Activated CD8-positive, alpha-beta memory T cell treated with anti-CD3 and anti-CD28 coated beads for 48 hours (primary cell): ENCODE measurements at regions not wholly inside any gene's neighbourhood (a gene's known extent, or its start where the extent isn't known, plus 50 kb on each side); places are given as distances from the start of the nearest gene placed in this dataset.
"Not testable (repeated sequence)": the region's sequence is repeated elsewhere in the genome, so short reads cannot be mapped to it uniquely, and the experiment has no call there.

Source experiments
- DNase-seq, 3 experiments: peaks; one replicate each; pipeline ENCODE4 v3.0.0-alpha.2; 2020; ENCODE audit warnings: low read depth in 2 of 3, low spot score in 2 of 3

DNA sequence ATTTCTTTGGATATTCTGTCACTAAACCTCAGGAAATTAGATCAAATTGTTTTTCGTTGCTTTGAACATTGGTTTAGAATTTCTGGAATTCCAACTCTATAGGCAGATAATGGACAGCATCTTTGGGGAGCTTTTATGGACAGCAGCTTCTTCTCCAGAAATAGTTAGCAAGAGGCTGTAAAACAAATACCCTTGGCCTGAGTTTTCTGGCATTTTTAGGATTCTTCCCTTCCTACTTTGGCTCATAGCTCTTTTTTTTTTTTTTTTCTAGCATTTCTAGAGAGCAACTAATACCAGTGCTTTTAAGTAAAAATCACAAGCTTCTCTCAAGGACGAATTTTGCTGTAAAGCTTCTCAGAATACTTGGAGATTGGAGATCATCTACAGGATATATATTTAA lies 169.8 kb upstream of the SPRY2 start:
- no peak for DNase-seq

DNA sequence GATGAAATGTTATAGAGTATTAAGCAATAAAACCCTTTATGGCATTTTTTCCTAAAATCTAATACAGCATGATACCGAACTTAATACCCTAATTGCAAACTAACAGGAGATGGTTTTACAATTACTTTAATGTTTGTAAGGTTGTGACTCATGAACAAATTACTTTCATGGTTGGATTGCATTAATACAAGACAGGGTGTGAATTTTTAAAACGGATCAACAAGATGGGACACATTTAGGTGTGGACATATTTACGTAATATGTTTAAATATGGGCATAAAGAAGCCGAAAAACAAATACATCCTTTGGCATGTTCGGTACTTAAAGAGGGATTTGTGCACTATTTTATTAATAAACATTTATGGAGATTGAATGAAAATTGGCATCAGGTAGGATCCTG lies 168.3 kb upstream of the SPRY2 start:
- DNase-seq = no peak

DNA sequence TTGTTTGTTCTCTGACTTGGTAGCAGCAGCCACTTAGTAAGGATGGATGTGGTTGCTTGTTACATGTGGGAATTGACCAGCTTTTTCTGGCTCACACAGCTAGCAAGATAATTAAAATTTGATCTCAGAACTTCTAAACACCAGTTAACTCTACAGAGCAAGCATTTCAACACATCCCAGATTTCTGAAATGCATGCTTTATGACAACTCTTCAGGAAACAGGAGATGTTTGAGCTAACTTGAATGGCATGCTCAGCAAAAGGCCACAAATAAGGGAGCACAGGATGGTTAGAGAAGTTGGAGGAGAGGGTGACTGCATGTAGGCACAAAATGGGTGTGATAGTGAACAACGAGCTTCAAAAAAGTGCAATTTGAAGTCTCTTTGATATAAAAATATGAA lies 167.1 kb upstream of the SPRY2 start:
- DNase-seq = no peak

DNA sequence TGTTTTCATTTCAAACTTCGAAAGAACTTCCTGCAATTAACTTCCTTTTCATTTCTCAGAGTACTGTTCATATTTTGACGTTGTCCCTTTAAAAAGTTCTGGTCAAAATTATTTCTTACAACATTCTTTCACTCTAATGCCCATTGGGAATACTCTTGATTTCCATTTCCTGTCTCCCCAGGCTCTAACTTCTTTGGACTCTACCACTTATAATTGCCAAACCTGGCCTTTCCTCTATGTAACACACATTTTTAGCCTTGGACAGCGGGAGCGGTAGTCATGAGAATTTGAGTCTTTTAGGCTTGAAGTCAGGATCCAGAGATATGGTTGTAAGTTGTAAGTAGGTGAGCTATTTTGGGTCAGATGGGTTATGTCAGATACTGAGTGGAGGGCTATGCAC lies 163.5 kb upstream of the SPRY2 start:
- no peak for DNase-seq

DNA sequence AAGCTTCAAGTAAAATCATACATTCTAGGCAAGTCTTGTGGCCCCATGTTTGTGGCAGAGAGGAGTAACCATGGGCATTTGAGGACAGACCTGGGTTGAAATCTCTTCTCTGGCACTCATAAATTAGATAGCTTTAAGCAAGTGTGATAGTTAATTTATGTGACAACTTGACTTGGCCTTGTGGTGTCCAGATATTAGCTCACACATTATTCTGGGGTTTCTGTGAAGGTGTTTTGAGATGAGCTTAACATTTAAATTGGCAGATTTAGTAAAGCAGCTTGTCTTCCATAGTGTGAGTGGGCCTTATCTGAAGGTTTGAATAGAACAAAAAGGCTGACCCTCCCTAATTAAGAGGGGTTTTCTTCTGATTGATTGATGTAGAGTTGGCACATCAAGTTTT lies 161.4 kb upstream of the SPRY2 start:
- DNase-seq = no peak

DNA sequence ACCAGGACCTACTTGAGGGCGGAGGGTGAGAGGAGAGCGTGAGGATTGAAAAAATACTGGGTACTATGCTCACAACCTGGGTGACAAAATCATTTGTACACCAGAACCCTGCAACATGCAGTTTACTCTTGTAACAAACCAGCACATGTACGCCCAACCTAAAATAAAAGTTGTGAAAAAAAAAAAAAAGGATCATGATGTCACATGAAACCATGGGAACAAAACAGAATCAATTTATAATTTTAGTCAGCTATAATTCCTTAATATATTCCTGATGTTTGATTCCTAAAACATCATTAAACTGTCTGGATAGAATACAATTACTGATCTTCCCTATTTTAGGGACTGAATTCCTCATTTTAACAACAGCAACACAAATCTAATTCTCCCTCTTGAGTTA lies 160.6 kb upstream of the SPRY2 start:
- no peak for DNase-seq

DNA sequence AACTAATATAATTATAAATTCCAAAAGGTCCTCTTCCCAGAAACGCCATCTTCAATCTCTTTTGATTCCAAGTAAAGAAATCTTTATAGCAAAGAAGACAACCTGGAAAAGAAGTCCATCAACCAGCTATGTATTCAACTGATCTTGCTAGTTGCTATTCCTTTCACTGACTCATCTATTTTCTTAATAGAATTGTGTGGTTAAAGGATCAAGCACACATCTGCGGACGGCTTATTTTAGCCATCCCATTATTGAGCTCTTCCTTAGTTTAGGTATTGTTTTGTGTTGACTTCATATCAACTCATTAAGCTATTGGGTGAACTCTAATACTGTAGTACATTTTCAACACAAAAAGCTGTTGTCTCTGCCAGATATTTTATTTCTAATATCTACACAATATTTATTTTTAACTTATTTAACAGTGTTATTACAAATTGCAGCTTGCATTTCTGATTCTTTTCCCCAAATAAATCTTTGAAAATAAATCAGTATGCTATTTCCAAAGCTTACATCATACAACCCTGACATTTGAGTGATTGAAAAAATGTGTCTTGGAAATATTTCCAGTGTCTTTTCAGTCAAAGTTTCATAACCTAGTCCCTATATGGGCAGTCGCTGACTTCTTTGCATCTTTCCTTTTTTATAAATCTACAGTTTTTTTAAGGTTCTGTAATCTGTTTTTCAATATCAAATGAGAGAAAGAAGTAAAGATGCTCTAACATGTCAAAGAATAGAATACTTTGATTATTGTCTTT lies 158.8 kb upstream of the SPRY2 start:
- DNase-seq = no peak

DNA sequence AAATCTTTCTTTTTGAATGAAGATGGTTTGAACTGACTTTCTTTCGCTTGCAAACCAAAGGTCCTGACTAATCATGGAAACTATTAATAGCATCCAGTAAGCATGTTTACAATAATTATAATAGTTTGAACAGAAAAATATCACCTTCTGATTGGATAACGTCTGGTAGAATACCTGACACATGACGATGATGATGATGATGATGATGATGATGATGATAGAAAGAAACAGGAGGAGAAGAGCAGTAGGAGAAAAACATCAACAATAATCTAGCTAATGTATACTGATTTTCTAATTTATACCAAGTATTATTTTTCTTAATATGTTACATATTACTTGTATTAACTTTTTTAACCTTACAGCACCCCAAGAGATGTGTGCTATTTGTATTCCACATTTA lies 157.5 kb upstream of the SPRY2 start:
- no peak for DNase-seq

DNA sequence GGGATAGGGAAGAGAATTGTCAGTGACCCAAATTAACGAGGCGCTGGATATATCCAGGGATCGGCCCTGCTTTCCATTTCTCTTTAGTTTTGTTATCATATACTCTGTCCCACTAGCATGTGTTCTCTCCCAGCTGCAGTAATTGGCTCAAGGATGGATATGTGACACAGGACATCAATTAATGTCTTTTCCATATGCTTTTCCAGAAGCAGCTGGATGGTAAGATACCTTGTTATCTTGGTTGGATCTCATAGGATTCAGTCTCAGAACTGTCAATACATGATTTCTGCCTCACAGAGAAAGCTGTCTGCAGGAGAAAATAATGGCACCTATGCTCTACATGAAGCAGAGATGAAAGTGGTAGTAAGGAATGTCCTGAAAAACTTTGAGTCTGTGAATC lies 157.1 kb upstream of the SPRY2 start:
- no peak for DNase-seq

DNA sequence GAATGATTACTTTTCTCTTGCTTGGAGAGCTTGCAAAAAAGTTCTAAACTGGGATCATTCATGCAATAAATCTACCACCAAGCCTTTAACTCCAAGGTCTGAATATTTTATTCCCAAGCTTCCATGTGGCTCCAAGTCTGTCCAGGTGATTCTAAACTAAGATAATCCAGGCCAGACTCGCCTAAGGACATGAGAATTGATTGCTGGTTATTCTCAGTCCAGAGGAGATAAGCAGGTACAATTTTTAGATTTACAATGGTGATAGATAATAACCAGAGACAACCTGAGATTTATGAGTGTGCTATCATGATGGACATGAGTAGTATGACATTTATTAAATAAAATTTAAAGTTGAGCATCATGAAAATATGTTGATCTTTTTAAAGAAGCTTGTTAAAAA lies 156.5 kb upstream of the SPRY2 start:
- DNase-seq = no peak

DNA sequence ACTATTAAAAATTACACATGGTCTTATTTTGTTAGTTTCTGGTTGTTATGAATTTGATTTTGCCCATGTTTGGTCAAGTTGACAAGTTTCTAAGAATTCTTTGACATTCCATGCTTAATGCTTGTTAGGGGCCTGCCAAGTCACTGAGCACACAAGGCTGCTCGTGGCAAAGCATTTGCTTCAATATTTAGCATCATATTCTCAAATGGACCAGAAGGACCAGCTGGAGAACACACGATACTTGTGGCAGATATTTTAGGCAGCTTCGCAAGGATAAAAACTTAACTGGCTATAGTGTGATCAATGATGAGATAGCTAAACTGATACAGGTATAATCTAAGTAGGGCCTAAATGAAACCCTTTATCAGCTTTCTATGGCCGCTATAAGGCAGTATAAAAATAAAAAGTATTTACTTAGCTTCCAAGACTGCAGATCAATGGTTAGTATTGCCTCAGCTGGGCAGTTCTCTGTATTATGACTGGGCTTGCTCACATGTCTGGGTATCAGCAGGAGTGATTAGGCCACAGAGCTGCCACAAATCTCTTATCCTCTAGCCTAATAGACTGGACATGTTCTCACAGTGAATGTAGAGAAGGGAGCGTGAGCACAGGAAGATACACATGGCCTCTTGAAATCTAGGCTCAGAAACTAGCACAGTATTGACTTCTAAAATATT lies 155.9 kb upstream of the SPRY2 start:
- no peak for DNase-seq

DNA sequence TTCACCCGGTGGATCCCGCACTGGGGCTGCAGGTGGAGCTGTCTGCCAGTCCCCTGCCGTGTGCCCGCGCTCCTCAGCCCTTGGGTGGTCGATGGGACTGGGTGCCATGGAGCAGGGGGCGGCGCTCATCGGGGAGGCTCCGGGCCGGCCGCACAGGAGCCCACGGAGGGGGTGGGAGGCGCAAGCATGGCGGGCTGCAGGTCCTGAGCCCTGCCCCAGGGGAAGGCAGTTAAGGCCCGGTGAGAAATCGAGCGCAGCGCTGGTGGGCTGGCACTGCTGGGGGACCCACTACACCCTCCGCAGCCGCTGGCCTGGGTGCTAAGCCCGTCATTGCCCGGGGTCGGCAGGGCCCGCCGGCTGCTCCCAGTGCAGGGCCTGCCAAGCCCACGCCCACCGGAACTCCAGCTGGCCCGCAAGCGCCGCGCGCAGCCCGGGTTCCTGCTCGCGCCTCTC lies 149.6 kb upstream of the SPRY2 start:
- DNase-seq = not testable (repeated sequence)

DNA sequence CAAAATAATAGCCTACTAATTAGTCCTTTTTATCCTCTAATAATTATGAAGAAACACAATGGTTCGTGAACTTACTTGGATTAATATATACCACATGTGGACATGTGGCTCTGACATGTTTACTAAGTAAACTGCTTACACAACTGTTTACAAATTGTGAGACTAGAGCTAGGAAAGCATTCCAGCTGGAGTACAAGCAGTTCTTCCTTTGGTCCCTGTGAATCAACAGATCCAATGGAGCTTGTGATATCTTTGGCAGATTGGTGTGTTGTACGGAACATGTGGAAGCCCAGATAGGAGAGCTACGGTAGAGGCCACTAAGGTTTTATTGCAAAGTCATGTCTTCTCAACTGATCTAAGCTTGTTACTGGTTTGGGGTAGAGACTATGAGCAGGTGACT lies 145.5 kb upstream of the SPRY2 start:
- no peak for DNase-seq

DNA sequence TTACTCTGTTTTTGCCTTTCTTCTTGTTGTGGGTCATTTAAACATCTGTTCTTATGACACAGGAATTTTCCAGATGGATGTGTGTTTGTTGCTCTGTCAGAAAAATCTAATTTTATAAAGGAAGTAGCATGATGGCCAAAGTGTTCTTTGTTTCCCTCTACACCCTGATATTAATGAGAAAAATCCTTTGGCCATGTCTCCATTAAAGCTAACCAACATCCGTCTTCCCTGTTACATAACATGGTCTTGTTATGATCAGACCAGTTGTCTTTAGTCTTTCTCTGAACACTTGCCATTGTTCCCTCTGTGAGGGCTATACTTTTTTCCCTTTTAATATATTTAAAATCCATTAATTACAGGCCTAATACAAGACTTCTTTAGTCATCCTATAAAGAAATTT lies 142.2 kb upstream of the SPRY2 start:
- DNase-seq = no peak

DNA sequence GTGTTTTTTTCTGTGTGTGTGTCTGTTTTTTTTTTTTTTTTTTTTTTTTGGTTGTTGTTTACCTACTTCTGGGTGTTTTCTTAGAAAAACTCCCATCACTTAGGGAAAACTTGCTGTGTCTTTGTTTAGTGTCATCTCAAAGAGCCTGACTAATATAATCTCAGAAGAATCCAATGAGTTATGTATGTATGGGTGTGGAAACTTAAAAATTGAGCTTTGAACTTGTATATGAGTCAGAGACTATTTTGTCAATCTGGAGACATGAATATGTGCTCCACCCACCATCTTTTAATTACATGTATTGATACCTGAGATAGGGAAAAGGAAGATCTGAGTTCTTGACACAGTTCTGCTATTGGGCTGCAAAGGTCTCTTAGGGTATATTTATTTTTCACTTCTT lies 140.7 kb upstream of the SPRY2 start:
- DNase-seq = no peak

DNA sequence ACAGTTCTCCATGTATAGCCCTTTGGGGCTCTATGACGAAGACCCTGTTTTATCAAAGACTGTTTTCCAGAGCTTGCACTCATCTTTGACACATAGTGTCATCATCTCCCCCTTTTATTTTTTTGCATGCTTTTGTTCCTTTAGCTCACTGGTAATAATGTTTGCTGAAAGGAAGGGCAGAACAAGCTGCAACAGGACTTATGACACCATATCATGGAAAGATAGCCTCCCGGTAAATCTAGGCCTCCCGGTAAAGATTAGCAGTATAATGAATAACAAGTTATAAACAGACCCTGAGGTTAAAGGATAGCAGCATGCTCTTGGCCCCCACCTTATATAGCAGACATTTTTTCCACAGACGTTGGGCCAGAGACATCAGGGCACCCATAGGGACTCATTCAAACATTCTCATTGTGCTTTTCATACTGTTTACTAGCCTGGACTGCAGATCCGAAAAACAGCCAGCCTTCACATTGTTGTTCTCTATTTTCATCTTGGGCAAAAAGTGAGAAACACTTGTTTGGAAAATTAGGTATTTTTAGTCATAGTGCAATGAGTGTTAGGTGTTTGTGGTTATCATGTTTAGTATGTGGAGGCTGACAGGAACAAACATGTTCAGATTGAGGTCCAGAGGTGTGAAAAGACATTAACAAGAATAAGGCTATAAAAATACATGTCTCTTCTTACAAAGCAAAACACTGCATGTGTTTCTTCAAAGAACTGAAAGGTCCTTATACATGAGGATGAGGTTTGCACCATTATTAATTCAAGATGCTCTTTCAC lies 136.9 kb upstream of the SPRY2 start:
- DNase-seq = no peak

DNA sequence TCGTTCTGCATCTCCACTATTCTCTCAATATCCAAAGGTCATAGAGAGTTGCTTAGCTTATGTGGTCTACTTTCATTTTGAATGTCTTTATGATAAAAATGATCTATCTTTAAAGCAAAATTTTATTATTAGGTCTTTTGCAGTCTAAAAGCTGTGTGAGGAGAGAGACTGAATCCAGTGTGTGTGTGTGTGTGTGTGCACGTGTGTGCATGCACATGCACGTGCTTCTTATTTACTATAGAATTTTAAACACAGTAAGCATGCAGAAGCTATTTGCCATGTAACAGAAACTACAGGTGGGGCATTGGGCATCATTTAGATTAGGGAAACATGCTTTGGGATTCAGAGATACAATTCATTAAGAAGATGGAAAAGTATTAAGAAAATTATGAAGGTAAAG lies 136.0 kb upstream of the SPRY2 start:
- DNase-seq = no peak

DNA sequence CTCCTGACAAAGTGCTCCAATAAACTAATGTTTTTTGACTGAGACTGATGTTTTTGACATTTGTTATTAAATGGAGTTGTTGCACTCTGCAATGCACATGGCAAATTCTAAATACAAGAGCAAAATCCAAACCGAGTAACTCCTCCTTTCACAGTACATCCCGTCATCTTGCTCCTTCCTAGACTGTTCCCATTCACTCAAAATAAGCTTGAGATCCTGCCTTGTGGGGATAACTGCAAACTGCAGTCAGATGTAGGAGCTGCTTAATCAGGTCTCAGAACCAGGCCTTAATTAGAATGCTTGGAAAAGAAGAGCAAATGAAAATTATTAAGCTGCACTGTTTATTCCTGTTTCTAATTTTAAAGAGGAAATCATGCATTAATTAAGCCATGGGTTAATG lies 134.8 kb upstream of the SPRY2 start:
- DNase-seq = no peak

DNA sequence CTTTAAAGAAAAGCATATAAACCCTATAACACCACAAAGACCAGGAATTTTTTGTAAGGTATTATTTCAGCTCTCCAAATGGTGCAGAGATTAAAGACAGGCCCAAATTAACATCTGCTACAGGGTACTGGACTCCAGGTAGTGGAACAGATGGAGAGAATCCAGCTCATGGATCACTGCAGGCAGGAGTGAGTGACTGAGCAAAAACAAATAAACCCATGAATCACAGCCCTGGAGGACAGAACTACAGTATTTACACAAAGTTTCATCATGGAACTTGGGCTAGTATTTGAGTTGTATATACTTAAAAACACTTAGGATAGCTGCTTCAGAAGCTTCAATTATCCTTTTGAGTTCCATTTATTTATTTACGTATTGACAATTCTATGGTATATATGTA lies 132.8 kb upstream of the SPRY2 start:
- no peak for DNase-seq

DNA sequence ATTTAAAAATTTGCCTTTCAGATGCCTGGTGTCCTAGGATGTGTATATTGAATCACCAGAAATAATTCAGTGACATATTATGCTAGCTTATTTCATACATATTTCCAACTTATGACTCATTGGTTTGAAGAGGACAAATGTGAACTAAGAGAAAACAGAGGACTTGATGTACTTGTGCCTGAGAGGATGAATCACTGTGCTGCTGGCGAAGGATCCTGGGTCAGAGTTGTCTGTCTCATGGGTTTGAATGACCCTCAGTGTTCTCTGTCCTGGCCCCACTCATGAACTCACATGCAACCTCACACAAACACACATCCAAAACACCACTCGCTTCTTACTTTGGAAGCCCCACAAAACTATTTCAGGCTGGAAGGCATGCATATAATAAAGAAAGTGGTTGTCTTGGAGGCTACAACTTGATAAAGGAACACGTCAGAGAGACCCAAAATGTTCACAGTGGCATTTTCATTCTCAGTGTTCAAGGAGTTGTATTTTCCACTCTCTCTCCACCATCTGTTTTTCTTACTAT lies 129.0 kb upstream of the SPRY2 start:
- no peak for DNase-seq

DNA sequence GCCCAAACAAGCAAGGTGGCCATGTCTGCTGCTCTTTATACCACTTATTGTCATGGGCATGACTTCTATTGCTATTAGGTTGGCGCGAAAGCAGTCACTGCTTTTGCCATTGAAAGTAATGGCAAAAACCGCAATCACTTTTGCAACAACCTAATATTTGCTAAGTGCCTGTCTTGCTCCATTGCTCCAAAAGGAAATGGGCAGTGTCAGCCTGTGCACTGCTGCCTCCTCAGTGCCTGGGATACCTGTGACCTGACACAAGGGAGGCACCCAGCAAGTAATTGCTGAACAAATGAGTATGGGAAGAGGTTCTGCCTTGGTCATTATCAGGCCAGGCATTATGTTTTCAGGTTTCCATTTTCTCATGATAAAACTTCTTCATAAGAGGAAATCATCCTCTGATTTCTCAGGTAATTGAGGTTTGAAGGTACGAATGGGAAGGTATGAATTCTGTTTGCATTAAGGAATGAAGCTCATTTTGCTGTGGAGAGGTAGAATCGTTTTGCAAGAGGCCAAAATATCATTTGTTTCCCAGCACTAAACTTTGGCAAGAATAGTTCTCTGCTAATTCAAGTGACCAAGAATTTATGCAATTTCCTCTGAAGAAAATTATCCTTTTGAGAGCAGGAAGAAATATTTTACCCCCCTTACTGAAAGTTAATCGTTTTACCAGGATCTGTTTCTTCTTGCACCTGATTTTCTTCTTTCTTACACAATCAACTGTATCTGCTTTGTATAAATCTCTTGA lies 128.4 kb upstream of the SPRY2 start:
- no peak for DNase-seq
